GM12872 (cell line): ENCODE measurements at regions not wholly inside any gene's neighbourhood (a gene's known extent, or its start where the extent isn't known, plus 50 kb on each side); places are given as distances from the start of the nearest gene placed in this dataset.

Experiments
- TF ChIP-seq, protein P1 (sequence below): IDR thresholded peaks from 3 replicates; pipeline ENCODE4 v1.5.1; 2011; ENCODE audit warnings: low read depth, mild to moderate bottlenecking, low read length, moderate library complexity; ENCODE audit not compliant: insufficient read depth

DNA sequence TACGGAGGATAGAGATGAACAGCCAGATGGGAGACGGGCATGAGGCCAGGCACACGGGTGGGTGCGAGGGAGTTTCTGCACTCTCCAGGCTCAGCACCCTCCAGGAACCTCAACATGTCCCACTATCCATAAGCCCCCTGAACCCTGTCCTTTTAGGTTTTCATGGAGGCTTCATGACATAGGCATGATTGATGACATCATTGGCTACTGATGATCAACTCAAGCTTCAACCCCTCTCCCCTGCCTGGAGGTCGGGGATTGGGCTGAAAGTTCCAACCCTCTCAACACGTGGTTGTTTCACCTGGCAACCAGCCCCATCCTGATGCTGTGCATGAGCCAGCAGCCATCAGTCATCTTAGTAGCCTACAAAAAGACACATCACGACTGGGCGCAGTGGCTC lies 360.7 kb upstream of the AUTS2 start:
- TF ChIP-seq, protein P1, sequence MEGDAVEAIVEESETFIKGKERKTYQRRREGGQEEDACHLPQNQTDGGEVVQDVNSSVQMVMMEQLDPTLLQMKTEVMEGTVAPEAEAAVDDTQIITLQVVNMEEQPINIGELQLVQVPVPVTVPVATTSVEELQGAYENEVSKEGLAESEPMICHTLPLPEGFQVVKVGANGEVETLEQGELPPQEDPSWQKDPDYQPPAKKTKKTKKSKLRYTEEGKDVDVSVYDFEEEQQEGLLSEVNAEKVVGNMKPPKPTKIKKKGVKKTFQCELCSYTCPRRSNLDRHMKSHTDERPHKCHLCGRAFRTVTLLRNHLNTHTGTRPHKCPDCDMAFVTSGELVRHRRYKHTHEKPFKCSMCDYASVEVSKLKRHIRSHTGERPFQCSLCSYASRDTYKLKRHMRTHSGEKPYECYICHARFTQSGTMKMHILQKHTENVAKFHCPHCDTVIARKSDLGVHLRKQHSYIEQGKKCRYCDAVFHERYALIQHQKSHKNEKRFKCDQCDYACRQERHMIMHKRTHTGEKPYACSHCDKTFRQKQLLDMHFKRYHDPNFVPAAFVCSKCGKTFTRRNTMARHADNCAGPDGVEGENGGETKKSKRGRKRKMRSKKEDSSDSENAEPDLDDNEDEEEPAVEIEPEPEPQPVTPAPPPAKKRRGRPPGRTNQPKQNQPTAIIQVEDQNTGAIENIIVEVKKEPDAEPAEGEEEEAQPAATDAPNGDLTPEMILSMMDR, result no peak

DNA sequence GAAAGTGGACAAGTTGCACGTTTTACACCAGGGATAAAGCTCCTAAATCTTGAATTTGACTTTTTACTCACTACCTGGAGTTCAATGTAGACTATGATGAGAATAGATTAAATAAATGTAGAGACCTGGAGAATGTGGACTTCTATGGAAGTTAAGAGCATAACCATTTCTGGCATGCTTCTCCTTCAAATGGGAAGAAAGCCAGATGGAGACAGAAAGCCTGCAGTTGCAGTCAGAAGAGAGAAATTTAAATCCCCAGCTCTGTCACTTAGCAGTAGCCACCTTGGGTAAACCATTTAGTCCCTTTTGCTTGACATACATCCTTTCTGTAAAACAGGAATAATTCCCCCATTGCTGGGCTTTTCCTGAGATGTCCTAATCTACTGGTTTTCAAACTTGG lies 355.3 kb upstream of the AUTS2 start:
- TF ChIP-seq, protein P1, result no peak

DNA sequence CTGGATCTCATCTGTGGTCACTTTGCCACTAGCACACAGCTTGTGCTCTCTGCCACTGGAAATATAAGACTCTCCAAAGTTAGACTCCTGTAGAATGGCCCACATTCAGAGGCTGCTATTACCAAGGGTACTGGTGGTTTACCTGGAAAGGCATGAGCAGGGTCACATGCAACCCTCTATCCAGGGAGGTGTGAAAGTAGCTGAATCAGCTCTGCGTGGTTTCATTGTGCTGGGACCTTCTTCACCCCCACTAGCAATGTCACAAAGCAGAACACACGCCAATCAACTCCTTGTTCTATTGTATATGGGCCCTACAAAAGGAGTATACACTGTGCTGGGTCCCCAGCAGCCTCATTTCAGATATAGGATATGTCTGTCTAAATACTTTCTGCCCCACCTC lies 353.6 kb upstream of the AUTS2 start:
- TF ChIP-seq, protein P1, result no peak

DNA sequence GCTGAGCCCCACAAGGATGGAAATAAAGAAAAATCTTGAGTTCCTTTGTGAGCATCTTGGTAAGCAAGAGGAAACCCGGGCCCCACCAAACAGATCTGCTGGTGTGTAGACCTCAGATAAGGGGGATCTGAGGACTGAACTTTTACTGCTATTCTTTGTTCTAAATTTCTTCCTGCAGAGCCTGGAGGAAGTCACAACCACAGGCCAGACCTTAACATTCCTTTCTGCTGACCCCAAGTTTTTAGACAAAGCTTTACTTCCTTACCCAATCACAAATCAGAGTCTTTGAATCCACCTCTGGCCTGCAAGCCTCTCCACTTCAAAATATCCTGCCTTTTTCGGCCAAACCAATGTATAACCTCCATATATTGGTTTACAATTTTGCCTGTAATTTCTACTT lies 352.6 kb upstream of the AUTS2 start:
- TF ChIP-seq, protein P1, result no peak

DNA sequence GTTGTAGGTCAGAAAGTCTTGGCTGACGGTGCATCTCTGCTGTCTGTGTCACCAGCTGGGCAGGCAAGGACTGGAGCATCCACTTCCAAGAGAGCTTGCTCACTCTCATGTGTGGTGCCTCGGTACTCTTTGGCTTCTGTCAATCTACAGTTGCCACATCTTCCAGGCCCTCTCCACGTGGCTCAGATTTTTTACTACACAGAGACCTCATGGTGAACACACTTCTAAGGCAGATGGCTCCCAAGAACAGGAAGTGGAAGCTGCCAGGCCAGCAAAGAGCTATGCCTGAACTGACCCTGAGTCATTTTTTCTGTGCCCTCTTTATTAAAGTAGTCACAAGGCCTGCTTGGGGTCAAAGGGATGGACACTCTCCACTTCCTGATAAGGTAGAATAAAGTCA lies 351.5 kb upstream of the AUTS2 start:
- TF ChIP-seq, protein P1, result no peak

DNA sequence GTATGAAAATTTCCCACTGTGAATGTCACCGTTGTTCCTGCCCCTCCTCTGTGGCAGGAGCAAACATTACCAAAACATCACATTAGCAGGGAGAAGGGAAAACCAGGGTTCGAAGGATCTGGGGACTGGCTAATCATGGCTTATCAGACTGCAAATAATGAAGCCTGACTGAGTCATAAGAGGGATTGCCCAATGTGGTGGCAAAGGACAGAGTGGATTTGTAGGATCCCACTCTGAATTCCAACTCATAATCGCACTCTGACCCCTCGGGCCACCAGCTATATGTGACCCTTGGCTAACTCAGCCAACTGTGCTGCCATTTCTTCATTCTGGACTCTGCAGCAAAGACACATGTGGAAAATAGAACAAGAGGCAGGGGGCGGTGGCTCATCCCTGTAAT lies 347.3 kb upstream of the AUTS2 start:
- TF ChIP-seq, protein P1, result no peak

DNA sequence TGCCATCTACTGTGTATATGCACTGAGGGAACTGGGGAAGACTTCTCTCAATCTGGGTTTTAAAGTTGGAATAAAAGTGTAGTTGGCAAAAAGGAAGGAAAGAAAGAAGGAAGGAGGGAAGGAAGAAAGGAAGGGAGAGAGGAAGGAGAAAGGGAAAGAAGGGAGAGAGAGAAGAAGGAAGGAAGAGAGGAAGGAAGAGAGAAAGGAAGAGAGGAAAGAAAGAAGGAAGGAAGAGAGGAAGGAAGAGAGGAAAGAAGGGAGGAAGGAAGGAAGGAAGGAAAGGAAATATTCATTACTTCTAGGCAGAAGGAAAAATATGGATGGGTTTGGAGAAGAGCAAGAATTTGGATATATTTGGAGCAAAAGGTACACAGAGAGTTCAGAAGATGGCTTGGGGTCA lies 343.6 kb upstream of the AUTS2 start:
- TF ChIP-seq, protein P1, result no peak

DNA sequence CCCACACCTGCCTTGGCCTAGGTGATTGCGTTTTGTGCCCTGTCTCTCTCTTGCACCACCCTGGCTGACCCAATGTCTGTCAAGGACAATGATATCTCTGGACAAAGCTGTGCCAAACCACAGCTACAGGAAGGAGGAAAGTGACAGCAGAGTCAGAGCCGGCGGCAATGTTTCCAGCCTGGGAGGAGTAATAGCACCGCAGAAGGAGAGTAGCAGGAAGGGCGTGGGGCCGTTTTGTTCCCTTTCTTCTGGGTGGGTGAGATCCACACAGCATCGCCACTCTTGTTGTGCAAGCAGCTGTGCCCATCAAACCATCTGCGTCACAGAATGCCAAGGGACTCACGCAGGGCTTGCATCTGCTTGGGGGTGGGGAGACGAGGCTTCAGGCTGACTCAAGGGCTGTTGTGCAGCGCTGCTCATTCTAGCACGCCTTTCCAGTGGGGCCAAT lies 341.6 kb upstream of the AUTS2 start:
- TF ChIP-seq, protein P1, result no peak
